CD4-positive, alpha-beta T cell (primary cell): ENCODE measurements at regions not wholly inside any gene's neighbourhood (a gene's known extent, or its start where the extent isn't known, plus 50 kb on each side); places are given as distances from the start of the nearest gene placed in this dataset.
"Not testable (repeated sequence)": the region's sequence is repeated elsewhere in the genome, so short reads cannot be mapped to it uniquely, and the experiment has no call there.

Experiments
- ATAC-seq: fragments of 200-7000 bp; cut with Tn5 transposase; one replicate; pipeline ENCODE4 v1.10.0; 2022; ENCODE audit warnings: mild to moderate bottlenecking; ENCODE audit not compliant: poor library complexity
- CTCF ChIA-PET: fragments of 350-600 bp; sonication (Branson Sonifier 250); formaldehyde crosslinking; loops from one replicate; lab custom pipeline; 2021; ENCODE audit warnings: antibody characterized with exemption, inconsistent platforms; lab: Charles Lee
- POLR2A ChIA-PET: fragments of 350-600 bp; sonication (Branson Sonifier 250); formaldehyde crosslinking; loops from one replicate; lab custom pipeline; 2021; ENCODE audit warnings: antibody characterized with exemption, inconsistent platforms; lab: Charles Lee
- DNase-seq, 14 experiments: peaks; one replicate each; pipeline ENCODE4 v3.0.0-alpha.2; 2013 to 2020; ENCODE audit warnings: mixed read lengths in 2 of 14
- H3K27ac ChIP-seq, 2 donors: one replicate each; pipeline versions ENCODE4 v1.5.1 to v1.7.0; 2013; ENCODE audit warnings: low read length in 2 of 2, low read depth in 1 of 2, mild to moderate bottlenecking in 1 of 2
- H3K27me3 ChIP-seq, 2 experiments: 1 replicate in 1 of 2; 2 replicates in 1 of 2; pipeline versions ENCODE4 v1.6.1 to v1.7.0; 2013; ENCODE audit warnings: low read length in 2 of 2, control low read depth in 1 of 2, mild to moderate bottlenecking in 1 of 2, moderate library complexity in 1 of 2; ENCODE audit not compliant: insufficient read depth in 2 of 2, control insufficient read depth in 1 of 2
- H3K36me3 ChIP-seq: one replicate; pipeline ENCODE4 v1.6.1; 2013; ENCODE audit warnings: low read length, control low read depth; ENCODE audit not compliant: insufficient read depth
- H3K4me1 ChIP-seq: one replicate; pipeline ENCODE4 v1.6.1; 2013; ENCODE audit warnings: low read length, control low read depth; ENCODE audit not compliant: insufficient read depth
- H3K4me3 ChIP-seq: one replicate; pipeline ENCODE4 v1.5.1; 2013; ENCODE audit warnings: mild to moderate bottlenecking, low read length, moderate library complexity
- H3K9me3 ChIP-seq, 2 experiments: 1 replicate in 1 of 2; 2 replicates in 1 of 2; pipeline versions ENCODE4 v1.6.1 to v1.7.0; 2013; ENCODE audit warnings: low read length in 2 of 2, mild to moderate bottlenecking in 2 of 2, control low read depth in 1 of 2, moderate library complexity in 1 of 2; ENCODE audit not compliant: control insufficient read depth in 1 of 2, insufficient read depth in 1 of 2
- H3K27ac Mint-ChIP-seq: one replicate; pipeline ENCODE4 v1.8.0; 2020; ENCODE audit warnings: mixed read lengths
- H3K27me3 Mint-ChIP-seq: one replicate; pipeline ENCODE4 v1.8.0; 2021; ENCODE audit warnings: mixed read lengths
- H3K36me3 Mint-ChIP-seq: one replicate; pipeline ENCODE4 v1.8.0; 2021; ENCODE audit warnings: low read depth, mixed read lengths
- H3K4me1 Mint-ChIP-seq: one replicate; pipeline ENCODE4 v1.8.0; 2021; ENCODE audit warnings: low read depth, mixed read lengths
- H3K4me3 Mint-ChIP-seq: one replicate; pipeline ENCODE4 v1.8.0; 2020; ENCODE audit warnings: mild to moderate bottlenecking, mixed read lengths
- H3K9me3 Mint-ChIP-seq: one replicate; pipeline ENCODE4 v1.8.0; 2020; ENCODE audit warnings: mixed read lengths
- CTCF ChIP-seq: fragments of 200-600 bp; IDR thresholded peaks from one replicate; pipeline ENCODE4 v1.8.0; 2022; ENCODE audit warnings: antibody characterized with exemption, mild to moderate bottlenecking
- intact Hi-C, 2 experiments: fragments of 100-400 bp; cut with DNase I in 1 of 2; cut with micrococcal nuclease in 1 of 2; formaldehyde crosslinking; loops; one replicate each; pipeline versions ENCODE4 v1.15.1 to v1.9.0; 2023 to 2025; cut with DNase I, micrococcal nuclease

- Mint-ChIP-seq H3K27me3 (no peaks in the 10 kb centered on the region), H3K9me3 (no peaks in the 10 kb centered on the region), H3K4me1 (peaks cover 10% of the 10 kb centered on the region), H3K4me3 (no peak overlapping the region), H3K36me3 (no peaks in the 10 kb centered on the region), H3K27ac (no peak overlapping the region)
- no peak overlapping the region for H3K4me3 ChIP-seq
- H3K27me3 ChIP-seq, result no peaks in the 10 kb centered on the region
- intact Hi-C loops, result no loop called here
- H3K36me3 ChIP-seq, result no peaks in the 10 kb centered on the region
- CTCF ChIA-PET, result no interaction called here
- TF ChIP-seq CTCF, result no peak
- ATAC-seq, result no peak
- POLR2A ChIA-PET, result no interaction called here
- no peak overlapping the region for H3K27ac ChIP-seq
- no peak for DNase-seq
- H3K9me3 ChIP-seq, result no peaks in the 10 kb centered on the region
- no peaks in the 10 kb centered on the region for H3K4me1 ChIP-seq
Observed at GRCh38 chr1:199929556-199929955, 98.0 kb upstream of the NR5A2 start.

GRCh38 chr1:199930067-199930466 lies 97.4 kb upstream of the NR5A2 start:
- H3K4me3 ChIP-seq, H3K27me3 Mint-ChIP-seq, ATAC-seq, H3K4me1 ChIP-seq, H3K36me3 Mint-ChIP-seq, H3K9me3 Mint-ChIP-seq, H3K27ac Mint-ChIP-seq, CTCF ChIA-PET, H3K4me1 Mint-ChIP-seq, H3K27me3 ChIP-seq, intact Hi-C loops, POLR2A ChIA-PET, DNase-seq, H3K4me3 Mint-ChIP-seq, H3K27ac ChIP-seq, H3K9me3 ChIP-seq, H3K36me3 ChIP-seq: not testable (repeated sequence)

GRCh38 chr1:199931666-199932377 lies 95.7 kb upstream of the NR5A2 start:
- CTCF ChIA-PET, result no interaction called here
- Histone ChIP-seq H3K4me3 (peak overlapping the region; percentile 31), H3K27ac (no peak overlapping the region), H3K4me1 (no peaks in the 10 kb centered on the region), H3K27me3 (peaks cover 0 to 5% of the 10 kb centered on the region in 2 experiments), H3K9me3 (no peaks in the 10 kb centered on the region), H3K36me3 (no peaks in the 10 kb centered on the region)
- POLR2A ChIA-PET, result no interaction called here
- peaks cover 10% of the 10 kb centered on the region for H3K4me1 Mint-ChIP-seq
- H3K36me3 Mint-ChIP-seq, result no peaks in the 10 kb centered on the region
- no peaks in the 10 kb centered on the region for H3K9me3 Mint-ChIP-seq
- ATAC-seq, result peak; percentile 49
- intact Hi-C loops, result no loop called here
- peak overlapping the region; percentile 55 for H3K27ac Mint-ChIP-seq
- H3K4me3 Mint-ChIP-seq, result peak overlapping the region; percentile 74
- H3K27me3 Mint-ChIP-seq, result peaks cover 11% of the 10 kb centered on the region
- peak in 8 of 14 experiments; percentile 1 to 53 (median 22) for DNase-seq
- no peak for TF ChIP-seq CTCF

GRCh38 chr1:199932462-199932861 lies 95.0 kb upstream of the NR5A2 start:
- no peaks in the 10 kb centered on the region for H3K9me3 ChIP-seq
- ATAC-seq, result peak; percentile 17

More at GRCh38 chr1:199932462-199932861, 95.0 kb upstream of the NR5A2 start:
- no peaks in the 10 kb centered on the region for H3K36me3 Mint-ChIP-seq
- peaks cover 11% of the 10 kb centered on the region for H3K27me3 Mint-ChIP-seq
- Histone ChIP-seq H3K4me3 (peak overlapping the region; percentile 31), H3K27ac (no peak overlapping the region), H3K27me3 (peaks cover under 1 to 5% of the 10 kb centered on the region in 2 experiments), H3K4me1 (no peaks in the 10 kb centered on the region), H3K36me3 (no peaks in the 10 kb centered on the region)
- peaks cover 10% of the 10 kb centered on the region for H3K4me1 Mint-ChIP-seq
- ChIA-PET CTCF (no interaction called here), POLR2A (no interaction called here)
- H3K4me3 Mint-ChIP-seq, result peak overlapping the region; percentile 74
- DNase-seq, result no peak
- no peaks in the 10 kb centered on the region for H3K9me3 Mint-ChIP-seq
- peak overlapping the region; percentile 55 for H3K27ac Mint-ChIP-seq
- no peak for TF ChIP-seq CTCF
- intact Hi-C loops, result no loop called here
